ENCODE measurements at regions not wholly inside any gene's neighbourhood (a gene's known extent, or its start where the extent isn't known, plus 50 kb on each side); places are given as distances from the start of the nearest gene placed in this dataset.

GRCh38 chr2:240344904-240345303 lies 90.6 kb upstream of the GPC1 start:
- in situ Hi-C loops (cut with HindIII; ENCODE audit: low pct_ligation_motif_present, low pct_unique_long_range_greater_than_20kb, low sequenced_read_pairs), result no loop called here
- peak; percentile 31 for DNase-seq

- no peak for DNase-seq
- in situ Hi-C loops (cut with HindIII; ENCODE audit: low pct_ligation_motif_present, low pct_unique_long_range_greater_than_20kb, low sequenced_read_pairs), result no loop called here
Measured at GRCh38 chr2:240346015-240346752, 89.3 kb upstream of the GPC1 start.

GRCh38 chr2:240346753-240347372 lies 88.6 kb upstream of the GPC1 start:
- in situ Hi-C loops (cut with HindIII; ENCODE audit: low pct_ligation_motif_present, low pct_unique_long_range_greater_than_20kb, low sequenced_read_pairs), result no loop called here
- no peak for DNase-seq

- DNase-seq, result no peak
- in situ Hi-C loops (cut with HindIII; ENCODE audit: low pct_ligation_motif_present, low pct_unique_long_range_greater_than_20kb, low sequenced_read_pairs), result no loop called here
Measured at GRCh38 chr2:240347373-240347940, 88.0 kb upstream of the GPC1 start.

- in situ Hi-C loops (cut with HindIII; ENCODE audit: low pct_ligation_motif_present, low pct_unique_long_range_greater_than_20kb, low sequenced_read_pairs), result no loop called here
- DNase-seq, result no peak
Measured at GRCh38 chr2:240347949-240348500, 87.4 kb upstream of the GPC1 start.

- DNase-seq, result no peak
- in situ Hi-C loops (cut with HindIII; ENCODE audit: low pct_ligation_motif_present, low pct_unique_long_range_greater_than_20kb, low sequenced_read_pairs), result no loop called here
Measured at GRCh38 chr2:240348522-240348921, 86.9 kb upstream of the GPC1 start.

- DNase-seq, result no peak
- in situ Hi-C loops (cut with HindIII; ENCODE audit: low pct_ligation_motif_present, low pct_unique_long_range_greater_than_20kb, low sequenced_read_pairs), result no loop called here
Measured at GRCh38 chr2:240349133-240350005, 86.1 kb upstream of the GPC1 start.

GRCh38 chr2:240350006-240350355 lies 85.5 kb upstream of the GPC1 start:
- in situ Hi-C loops (cut with HindIII; ENCODE audit: low pct_ligation_motif_present, low pct_unique_long_range_greater_than_20kb, low sequenced_read_pairs), result no loop called here
- DNase-seq, result no peak

- in situ Hi-C loops (cut with HindIII; ENCODE audit: low pct_ligation_motif_present, low pct_unique_long_range_greater_than_20kb, low sequenced_read_pairs), result no loop called here
- no peak for DNase-seq
Measured at GRCh38 chr2:240350696-240351087, 84.8 kb upstream of the GPC1 start.

GRCh38 chr2:240351088-240351741 lies 84.2 kb upstream of the GPC1 start:
- DNase-seq, result no peak
- in situ Hi-C loops (cut with HindIII; ENCODE audit: low pct_ligation_motif_present, low pct_unique_long_range_greater_than_20kb, low sequenced_read_pairs), result no loop called here

GRCh38 chr2:240351826-240352426 lies 83.5 kb upstream of the GPC1 start:
- in situ Hi-C loops (cut with HindIII; ENCODE audit: low pct_ligation_motif_present, low pct_unique_long_range_greater_than_20kb, low sequenced_read_pairs), result no loop called here
- DNase-seq, result peak; percentile 78

GRCh38 chr2:240353086-240353798 lies 82.2 kb upstream of the GPC1 start:
- DNase-seq, result no peak

GRCh38 chr2:240353944-240354343 lies 81.5 kb upstream of the GPC1 start:
- DNase-seq, result no peak
- in situ Hi-C loops (cut with HindIII; ENCODE audit: low pct_ligation_motif_present, low pct_unique_long_range_greater_than_20kb, low sequenced_read_pairs), result no loop called here

More at GRCh38 chr2:240353086-240353798, 82.2 kb upstream of the GPC1 start:
- in situ Hi-C loops (cut with HindIII; ENCODE audit: low pct_ligation_motif_present, low pct_unique_long_range_greater_than_20kb, low sequenced_read_pairs), result no loop called here

- in situ Hi-C loops (cut with HindIII; ENCODE audit: low pct_ligation_motif_present, low pct_unique_long_range_greater_than_20kb, low sequenced_read_pairs), result no loop called here
- DNase-seq, result peak; percentile 35
Measured at GRCh38 chr2:240355001-240355891, 80.2 kb upstream of the GPC1 start.

GRCh38 chr2:240355962-240356361 lies 79.5 kb upstream of the GPC1 start:
- no peak for DNase-seq
- in situ Hi-C loops (cut with HindIII; ENCODE audit: low pct_ligation_motif_present, low pct_unique_long_range_greater_than_20kb, low sequenced_read_pairs), result no loop called here
